Ishikawa (cell line): ENCODE measurements at regions not wholly inside any gene's neighbourhood (a gene's known extent, or its start where the extent isn't known, plus 50 kb on each side); places are given as distances from the start of the nearest gene placed in this dataset.

Source experiments
- CEBPB ChIP-seq: IDR thresholded peaks from 2 replicates; pipeline ENCODE4 v1.6.1; 2012
- CREB1 ChIP-seq: IDR thresholded peaks from 2 replicates; pipeline ENCODE4 v1.6.1; 2012; ENCODE audit warnings: low read depth
- EGR1 ChIP-seq: IDR thresholded peaks from 2 replicates; pipeline ENCODE4 v1.6.1; 2012
- EP300 ChIP-seq: IDR thresholded peaks from 2 replicates; pipeline ENCODE4 v1.6.1; 2012; ENCODE audit warnings: borderline replicate concordance
- MAX ChIP-seq: IDR thresholded peaks from 2 replicates; pipeline ENCODE4 v1.6.1; 2012
- NFIC ChIP-seq: IDR thresholded peaks from 2 replicates; pipeline ENCODE4 v1.6.1; 2012
- RAD21 ChIP-seq: IDR thresholded peaks from 2 replicates; pipeline ENCODE4 v1.6.1; 2012; ENCODE audit warnings: low read depth
- REST ChIP-seq: IDR thresholded peaks from 2 replicates; pipeline ENCODE4 v1.6.1; 2012; ENCODE audit warnings: low read depth, mild to moderate bottlenecking
- TAF1 ChIP-seq: IDR thresholded peaks from 2 replicates; pipeline ENCODE4 v1.6.1; 2012; ENCODE audit warnings: low read depth, mild to moderate bottlenecking
- TCF12 ChIP-seq: IDR thresholded peaks from 2 replicates; pipeline ENCODE4 v1.6.1; 2012; ENCODE audit warnings: low read depth
- TEAD4 ChIP-seq: IDR thresholded peaks from 2 replicates; pipeline ENCODE4 v1.6.1; 2012
- USF1 ChIP-seq: IDR thresholded peaks from 2 replicates; pipeline ENCODE4 v1.6.1; 2012
- YY1 ChIP-seq: IDR thresholded peaks from 2 replicates; pipeline ENCODE4 v1.6.1; 2012; ENCODE audit warnings: low read depth
- ZBTB7A ChIP-seq: IDR thresholded peaks from 2 replicates; pipeline ENCODE4 v1.6.1; 2012; ENCODE audit warnings: low read depth

- TF ChIP-seq MAX: no peak
- TF ChIP-seq CEBPB: no peak
- TF ChIP-seq USF1: no peak
- no peak for TF ChIP-seq REST
- no peak for TF ChIP-seq CREB1
- TF ChIP-seq EP300: no peak
- TF ChIP-seq RAD21: no peak
- TF ChIP-seq EGR1: no peak
- no peak for TF ChIP-seq TCF12
- TF ChIP-seq NFIC: no peak
- no peak for TF ChIP-seq YY1
- TF ChIP-seq TAF1: no peak
- TF ChIP-seq ZBTB7A: no peak
- TF ChIP-seq TEAD4: no peak
Observed at GRCh38 chr1:103942029-103942428, 192.3 kb downstream of the AMY1C start.
